Liver (tissue), 8 donors: ENCODE measurements at regions not wholly inside any gene's neighbourhood (a gene's known extent, or its start where the extent isn't known, plus 50 kb on each side); places are given as distances from the start of the nearest gene placed in this dataset.

Source experiments
- DNase-seq: peaks from one replicate; pipeline ENCODE4 v3.0.0-alpha.2; 2017; ENCODE audit warnings: low spot score
- H3K27ac ChIP-seq, 2 donors: one replicate each; pipeline ENCODE4 v1.7.0; 2013; ENCODE audit warnings: inconsistent platforms in 2 of 2, low read length in 2 of 2, control low read depth in 1 of 2, low read depth in 1 of 2, mild to moderate bottlenecking in 1 of 2
- H3K27me3 ChIP-seq, 4 donors: one replicate each; pipeline versions ENCODE4 v1.6.1 to v1.7.0; 2013; ENCODE audit warnings: low read length in 3 of 4, inconsistent platforms in 1 of 4, mild to moderate bottlenecking in 1 of 4, moderate library complexity in 1 of 4; ENCODE audit not compliant: control insufficient read depth in 4 of 4, insufficient read depth in 4 of 4
- H3K36me3 ChIP-seq, 4 donors: one replicate each; pipeline versions ENCODE4 v1.6.1 to v1.7.0; 2013; ENCODE audit warnings: low read length in 3 of 4, mild to moderate bottlenecking in 3 of 4, low read depth in 1 of 4, moderate library complexity in 1 of 4; ENCODE audit not compliant: control insufficient read depth in 4 of 4, insufficient read depth in 3 of 4
- H3K4me1 ChIP-seq, 4 donors: one replicate each; pipeline versions ENCODE4 v1.6.1 to v1.7.0; 2013; ENCODE audit warnings: low read length in 3 of 4, mild to moderate bottlenecking in 3 of 4, moderate library complexity in 1 of 4; ENCODE audit not compliant: control insufficient read depth in 4 of 4, insufficient read depth in 4 of 4
- H3K4me3 ChIP-seq, 3 donors: one replicate each; pipeline versions ENCODE4 v1.6.1 to v1.7.0; 2013; ENCODE audit warnings: low read length in 3 of 3, control low read depth in 1 of 3, low read depth in 1 of 3, mild to moderate bottlenecking in 1 of 3
- H3K9ac ChIP-seq, 2 donors: one replicate each; pipeline ENCODE4 v1.7.0; 2013; ENCODE audit warnings: low read length in 2 of 2, mild to moderate bottlenecking in 2 of 2, moderate library complexity in 2 of 2, control low read depth in 1 of 2, low read depth in 1 of 2
- H3K9me3 ChIP-seq, 4 donors: one replicate each; pipeline versions ENCODE4 v1.6.1 to v1.7.0; 2013; ENCODE audit warnings: low read length in 3 of 4; ENCODE audit not compliant: control insufficient read depth in 4 of 4
- ATF3 ChIP-seq: IDR thresholded peaks from 2 replicates; pipeline ENCODE4 v1.6.1; 2016; ENCODE audit warnings: antibody characterized with exemption
- CTCF ChIP-seq: fragments of 150-350 bp; IDR thresholded peaks from 2 replicates; pipeline ENCODE4 v1.5.1; 2017; ENCODE audit warnings: improper control_type of control experiment, low read depth, low read length; ENCODE audit not compliant: missing input control
- EGR1 ChIP-seq, 2 donors: IDR thresholded peaks; 2 replicates each; pipeline ENCODE4 v1.6.1; 2016 to 2018; ENCODE audit warnings: antibody characterized with exemption in 2 of 2, low read depth in 2 of 2
- FOXA1 ChIP-seq: IDR thresholded peaks from 2 replicates; pipeline ENCODE4 v1.6.1; 2016; ENCODE audit warnings: antibody characterized with exemption
- GABPA ChIP-seq, 2 donors: IDR thresholded peaks in 1 of 2; conservative IDR thresholded peaks in 1 of 2; 2 replicates each; pipeline ENCODE4 v1.6.1; 2016; ENCODE audit warnings: antibody characterized with exemption in 2 of 2, mild to moderate bottlenecking in 1 of 2, moderate library complexity in 1 of 2
- HNF4G ChIP-seq: IDR thresholded peaks from 2 replicates; pipeline ENCODE4 v1.6.1; 2016; ENCODE audit warnings: antibody characterized with exemption
- JUND ChIP-seq, 2 donors: IDR thresholded peaks; 2 replicates each; pipeline ENCODE4 v1.6.1; 2016; ENCODE audit warnings: antibody characterized with exemption in 2 of 2
- NR2F2 ChIP-seq: IDR thresholded peaks from 2 replicates; pipeline ENCODE4 v1.6.1; 2016; ENCODE audit warnings: antibody characterized with exemption
- RXRA ChIP-seq, 2 donors: IDR thresholded peaks; 2 replicates each; pipeline ENCODE4 v1.6.1; 2017 to 2018; ENCODE audit warnings: antibody characterized with exemption in 2 of 2, mild to moderate bottlenecking in 1 of 2
- SP1 ChIP-seq: IDR thresholded peaks from 2 replicates; pipeline ENCODE4 v1.6.1; 2018; ENCODE audit warnings: antibody characterized with exemption, mild to moderate bottlenecking
- TAF1 ChIP-seq: conservative IDR thresholded peaks from 2 replicates; pipeline ENCODE4 v1.6.1; 2016; ENCODE audit warnings: antibody characterized with exemption, mild to moderate bottlenecking
- WGBS: extraction: QIAGEN DNeasy Blood & Tissue Kit; methylation state at CpG from one replicate; pipeline ENCODE4 v1.1.7; 2013; 5-methylcytosine and 5-hydroxymethylcytosine counted together
- TF ChIP-seq, protein P1 (sequence below): IDR thresholded peaks from 2 replicates; pipeline ENCODE4 v1.6.1; 2016; ENCODE audit warnings: antibody characterized with exemption
- TF ChIP-seq, protein P2 (sequence below): IDR thresholded peaks from 2 replicates; pipeline ENCODE4 v1.6.1; 2016; ENCODE audit warnings: antibody characterized with exemption
- donor health status: healthy.
- donor health status: healthy.
- donor health status: healthy.
- donor health status: healthy.
- donor health status: healthy.

- no peak for TF ChIP-seq CTCF
- no peak for TF ChIP-seq FOXA1
- no peak for TF ChIP-seq SP1
- TF ChIP-seq GABPA (IDR thresholded peaks at IDR 0.05 in 1 of 2, conservative IDR thresholded peaks at IDR 0.05 in 1 of 2) = no peak
- TF ChIP-seq NR2F2 = no peak
- TF ChIP-seq RXRA (IDR thresholded peaks at IDR 0.05) = no peak
- TF ChIP-seq HNF4G = no peak
Measured at GRCh38 chr7:88590963-88591362, 168.5 kb upstream of the ZNF804B start (continued).

GRCh38 chr7:88589927-88590326 is 169.6 kb upstream of the ZNF804B start:
- Histone ChIP-seq H3K4me3 (no peak overlapping the region), H3K4me1 (no peaks in the 10 kb centered on the region), H3K9ac (no peak overlapping the region), H3K27me3 (peaks cover 0 to 3% (median 0%) of the 10 kb centered on the region in 4 donors), H3K36me3 (no peaks in the 10 kb centered on the region), H3K9me3 (no peaks in the 10 kb centered on the region), H3K27ac (no peak overlapping the region)
- TF ChIP-seq, protein P1, sequence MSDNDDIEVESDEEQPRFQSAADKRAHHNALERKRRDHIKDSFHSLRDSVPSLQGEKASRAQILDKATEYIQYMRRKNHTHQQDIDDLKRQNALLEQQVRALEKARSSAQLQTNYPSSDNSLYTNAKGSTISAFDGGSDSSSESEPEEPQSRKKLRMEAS = no peak
- TF ChIP-seq ATF3 (no peak), FOXA1 (no peak)
- DNase-seq = no peak
- WGBS = 43% methylated on average over 1 of the region's 1 CpG

DNA sequence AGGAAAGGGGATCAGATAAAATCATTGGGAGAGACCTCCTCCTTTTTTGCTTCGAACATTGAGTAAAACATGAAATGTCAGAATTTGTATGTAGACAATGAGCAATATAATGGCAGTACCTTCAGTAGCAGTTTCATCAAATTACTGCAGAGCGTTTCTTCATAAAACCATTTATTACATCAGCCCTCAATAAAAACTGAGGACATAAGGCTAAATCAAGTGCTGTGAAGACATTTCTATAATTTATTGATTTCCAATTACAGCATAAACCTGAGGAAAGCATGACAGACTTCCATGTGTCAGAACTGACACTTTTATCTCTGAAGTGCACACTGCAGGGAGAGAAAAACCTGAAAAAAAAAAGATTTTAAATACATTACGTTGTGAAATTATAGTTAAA is 172.6 kb upstream of the ZNF804B start:
- Histone ChIP-seq H3K4me1 (no peaks in the 10 kb centered on the region), H3K27ac (no peak overlapping the region), H3K36me3 (no peaks in the 10 kb centered on the region), H3K9ac (no peak overlapping the region), H3K4me3 (no peak overlapping the region), H3K27me3 (no peaks in the 10 kb centered on the region), H3K9me3 (no peaks in the 10 kb centered on the region)
- TF ChIP-seq ATF3 = no peak
- no peak for TF ChIP-seq TAF1
- TF ChIP-seq, protein P2, sequence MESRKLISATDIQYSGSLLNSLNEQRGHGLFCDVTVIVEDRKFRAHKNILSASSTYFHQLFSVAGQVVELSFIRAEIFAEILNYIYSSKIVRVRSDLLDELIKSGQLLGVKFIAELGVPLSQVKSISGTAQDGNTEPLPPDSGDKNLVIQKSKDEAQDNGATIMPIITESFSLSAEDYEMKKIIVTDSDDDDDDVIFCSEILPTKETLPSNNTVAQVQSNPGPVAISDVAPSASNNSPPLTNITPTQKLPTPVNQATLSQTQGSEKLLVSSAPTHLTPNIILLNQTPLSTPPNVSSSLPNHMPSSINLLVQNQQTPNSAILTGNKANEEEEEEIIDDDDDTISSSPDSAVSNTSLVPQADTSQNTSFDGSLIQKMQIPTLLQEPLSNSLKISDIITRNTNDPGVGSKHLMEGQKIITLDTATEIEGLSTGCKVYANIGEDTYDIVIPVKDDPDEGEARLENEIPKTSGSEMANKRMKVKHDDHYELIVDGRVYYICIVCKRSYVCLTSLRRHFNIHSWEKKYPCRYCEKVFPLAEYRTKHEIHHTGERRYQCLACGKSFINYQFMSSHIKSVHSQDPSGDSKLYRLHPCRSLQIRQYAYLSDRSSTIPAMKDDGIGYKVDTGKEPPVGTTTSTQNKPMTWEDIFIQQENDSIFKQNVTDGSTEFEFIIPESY = no peak
- TF ChIP-seq, protein P1 = no peak
- TF ChIP-seq HNF4G = no peak
- TF ChIP-seq EGR1 (IDR thresholded peaks at IDR 0.05; ENCODE audit: low read depth in 2 of 2) = no peak
- TF ChIP-seq CTCF = no peak
- no peak for TF ChIP-seq JUND (IDR thresholded peaks at IDR 0.05)
- WGBS = 67% methylated on average over 3 of the region's 3 CpGs
- no peak for DNase-seq
